Loucy (cell line): ENCODE measurements at regions not wholly inside any gene's neighbourhood (a gene's known extent, or its start where the extent isn't known, plus 50 kb on each side); places are given as distances from the start of the nearest gene placed in this dataset.

Source experiments
- CTCF ChIP-seq: fragments of 200-600 bp; sonication (generic); conservative IDR thresholded peaks from 2 replicates; pipeline ENCODE4 v1.5.1; 2014; ENCODE audit warnings: mild to moderate bottlenecking, antibody characterized with exemption, low read length
- EZH2phosphoT487 ChIP-seq: fragments of 200-600 bp; IDR thresholded peaks from 2 replicates; pipeline ENCODE4 v1.6.1; 2018; ENCODE audit warnings: antibody characterized with exemption, mild to moderate bottlenecking, moderate library complexity, borderline replicate concordance

- no peak for TF ChIP-seq CTCF
- no peak for TF ChIP-seq EZH2phosphoT487
Observed at GRCh38 chr3:127407026-127407939, 119.4 kb upstream of the PRR20G start.
